COLO668 (cell line): ENCODE measurements at regions not wholly inside any gene's neighbourhood (a gene's known extent, or its start where the extent isn't known, plus 50 kb on each side); places are given as distances from the start of the nearest gene placed in this dataset.
"Not testable (repeated sequence)": the region's sequence is repeated elsewhere in the genome, so short reads cannot be mapped to it uniquely, and the experiment has no call there.

Experiments
- DNase-seq: peaks from one replicate; lab custom pipeline; 2025; ENCODE audit not compliant: unreplicated experiment; lab: John Stamatoyannopoulos, UW

GRCh38 chr5:176060472-176061268, 92.6 kb upstream of the THOC3 start:
- DNase-seq: not testable (repeated sequence)

GRCh38 chr5:176061269-176061622, 93.1 kb upstream of the THOC3 start:
- DNase-seq: not testable (repeated sequence)

- DNase-seq: not testable (repeated sequence)
These were observed 93.5 kb upstream of the THOC3 start for GRCh38 chr5:176061660-176062059.

- DNase-seq: not testable (repeated sequence)
These were observed 98.3 kb upstream of the THOC3 start for GRCh38 chr5:176066262-176066945.

- not testable (repeated sequence) for DNase-seq
These were observed 99.0 kb upstream of the THOC3 start for GRCh38 chr5:176067162-176067561.

- DNase-seq: not testable (repeated sequence)
These were observed 99.8 kb upstream of the THOC3 start for GRCh38 chr5:176067948-176068347.

GRCh38 chr5:176073996-176074571, 106.0 kb upstream of the THOC3 start:
- not testable (repeated sequence) for DNase-seq

- DNase-seq: not testable (repeated sequence)
These were observed 115.6 kb upstream of the THOC3 start for GRCh38 chr5:176083717-176084116.

- not testable (repeated sequence) for DNase-seq
These were observed 135.0 kb upstream of the THOC3 start for GRCh38 chr5:176103083-176103482.

- DNase-seq: not testable (repeated sequence)
These were observed 125.3 kb upstream of the SIMC1 start for GRCh38 chr5:176112888-176113287.

- DNase-seq: not testable (repeated sequence)
These were observed 124.4 kb upstream of the SIMC1 start for GRCh38 chr5:176113673-176114335.

GRCh38 chr5:176114825-176115224, 123.4 kb upstream of the SIMC1 start:
- DNase-seq: not testable (repeated sequence)

GRCh38 chr5:176117699-176118238, 120.5 kb upstream of the SIMC1 start:
- DNase-seq: not testable (repeated sequence)

GRCh38 chr5:176122361-176122760, 115.9 kb upstream of the SIMC1 start:
- not testable (repeated sequence) for DNase-seq

- not testable (repeated sequence) for DNase-seq
These were observed 114.1 kb upstream of the SIMC1 start for GRCh38 chr5:176124120-176124519.

GRCh38 chr5:176131771-176132170, 106.5 kb upstream of the SIMC1 start:
- no peak for DNase-seq

- no peak for DNase-seq
These were observed 105.5 kb upstream of the SIMC1 start for GRCh38 chr5:176132471-176133288.

- DNase-seq: peak; percentile 3
These were observed 104.8 kb upstream of the SIMC1 start for GRCh38 chr5:176133289-176133870.

GRCh38 chr5:176133877-176134276, 104.3 kb upstream of the SIMC1 start:
- no peak for DNase-seq
